GM20431 (cell line): ENCODE measurements at regions not wholly inside any gene's neighbourhood (a gene's known extent, or its start where the extent isn't known, plus 50 kb on each side); places are given as distances from the start of the nearest gene placed in this dataset.

ENCODE experiments used
- in situ Hi-C: fragments of 300-500 bp; cut with MseI, MboI; formaldehyde crosslinking; loops from one replicate; pipeline ENCODE4 v1.15.0; 2020; ENCODE audit warnings: low sequenced_read_pairs; ENCODE audit not compliant: unreplicated experiment

GRCh38 chr13:63351081-63351480 is 1935.4 kb upstream of the PCDH20 start:
- in situ Hi-C loops = no loop called here

DNA sequence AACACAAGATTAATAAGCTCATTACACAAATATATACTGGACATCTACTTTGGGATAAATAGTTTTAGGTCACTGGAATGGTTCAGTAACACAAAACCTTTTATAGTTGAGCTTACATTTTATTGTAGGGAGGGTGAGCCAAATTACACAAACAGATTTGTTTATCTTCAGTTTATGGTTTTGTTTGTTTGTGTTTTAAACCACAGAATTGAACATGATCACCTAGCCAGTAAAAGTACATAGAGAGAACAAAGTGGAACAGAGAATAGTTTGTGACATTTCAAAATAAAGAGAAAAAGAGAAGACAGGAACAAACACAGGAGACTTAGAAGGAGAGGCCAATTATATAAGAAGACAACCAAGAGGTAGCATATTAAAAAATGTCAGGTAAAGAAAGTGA is 1930.2 kb upstream of the PCDH20 start:
- in situ Hi-C loops = no loop called here

- in situ Hi-C loops = no loop called here
These were observed 1929.1 kb upstream of the PCDH20 start for GRCh38 chr13:63344711-63345110.

GRCh38 chr13:63337921-63338320 is 1922.3 kb upstream of the PCDH20 start:
- in situ Hi-C loops = no loop called here

- in situ Hi-C loops = no loop called here
These were observed 1921.4 kb upstream of the PCDH20 start for GRCh38 chr13:63337041-63337440.

DNA sequence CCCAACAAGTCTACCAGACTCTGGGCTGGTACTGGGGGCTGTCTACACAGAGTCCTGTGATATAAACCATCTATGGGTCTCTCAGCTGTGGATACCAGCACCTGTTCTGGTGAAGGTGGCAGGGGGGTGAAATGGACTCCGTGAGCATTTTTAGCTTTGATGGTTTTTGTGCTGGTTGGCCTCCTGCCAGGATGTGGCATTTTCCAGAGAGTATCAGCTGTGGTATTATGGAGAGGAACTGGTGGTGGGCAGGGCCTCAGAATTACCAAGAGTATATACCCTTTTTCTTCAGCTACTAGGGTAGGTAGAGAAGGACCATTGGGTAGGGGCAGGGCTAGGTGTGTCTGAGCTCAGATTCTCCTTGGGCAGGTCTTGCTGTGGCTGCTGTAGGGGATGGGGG is 1920.9 kb upstream of the PCDH20 start:
- in situ Hi-C loops = no loop called here

- in situ Hi-C loops = no loop called here
These were observed 1911.9 kb upstream of the PCDH20 start for GRCh38 chr13:63327584-63327983.

DNA sequence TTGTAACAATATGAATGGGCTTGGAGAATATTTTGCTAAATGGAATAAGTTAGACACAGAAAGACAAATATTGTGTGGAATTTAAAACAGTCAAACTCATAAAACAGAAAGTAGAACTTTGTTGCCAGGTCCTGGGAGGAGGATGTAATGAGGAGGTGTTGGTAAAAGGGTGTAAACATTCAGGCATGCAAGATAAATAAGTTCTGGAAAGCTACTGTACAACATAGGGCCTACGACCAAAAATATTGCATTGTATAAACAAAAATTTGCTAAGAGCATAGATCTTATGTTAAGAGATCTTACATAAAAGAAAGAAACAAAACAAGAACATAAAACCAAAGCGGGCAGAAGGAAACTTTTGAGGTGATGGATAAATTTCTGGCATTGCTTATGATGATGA is 1907.8 kb upstream of the PCDH20 start:
- in situ Hi-C loops = no loop called here

DNA sequence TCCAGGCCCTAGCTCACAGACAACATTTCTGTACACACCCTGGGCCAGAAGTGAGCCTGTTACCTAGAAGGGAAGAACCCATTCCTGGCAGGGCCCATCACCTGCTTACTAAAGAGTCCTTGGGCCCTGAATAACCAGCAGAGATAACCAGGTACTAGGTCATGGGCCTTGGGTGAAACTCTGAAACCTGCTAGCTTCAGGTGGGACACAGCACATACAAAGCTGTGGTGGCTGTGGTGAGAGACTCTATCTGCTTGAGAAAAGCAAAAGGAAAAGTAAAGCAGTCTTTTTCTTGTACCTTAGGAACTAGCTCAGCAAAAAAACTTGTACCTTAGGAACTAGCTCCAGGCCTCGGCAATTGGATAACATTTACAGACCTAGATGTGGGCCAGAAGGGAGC is 1895.9 kb upstream of the PCDH20 start:
- in situ Hi-C loops = no loop called here

DNA sequence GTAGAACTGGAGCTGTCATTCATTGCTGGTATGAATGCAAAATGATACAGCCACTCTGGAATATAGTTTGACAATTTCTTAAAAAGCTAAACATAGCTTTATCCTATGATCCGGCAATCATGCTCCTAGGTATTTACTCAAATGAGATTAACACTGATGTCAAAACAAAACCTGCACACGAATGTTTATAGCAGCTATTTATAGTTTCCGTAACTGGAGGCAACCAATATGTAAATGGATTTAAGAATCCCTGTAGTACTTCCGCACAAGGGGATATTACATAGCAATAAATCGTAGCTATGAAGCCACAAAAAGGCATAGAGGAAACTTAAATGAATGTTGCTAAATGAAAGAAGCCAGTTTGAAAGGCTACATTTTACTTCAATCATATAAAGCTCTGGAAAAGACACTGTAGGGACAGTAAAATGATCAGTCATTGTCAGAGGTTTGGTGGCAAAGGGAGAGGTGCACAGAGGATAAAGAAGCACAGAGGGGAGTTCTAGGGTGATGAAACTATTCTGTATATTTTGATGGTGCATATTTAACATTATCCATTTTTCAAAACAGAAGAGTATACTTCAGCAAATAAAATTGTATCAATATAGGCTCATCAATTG is 1893.0 kb upstream of the PCDH20 start:
- in situ Hi-C loops = no loop called here

- in situ Hi-C loops = no loop called here
These were observed 1891.6 kb upstream of the PCDH20 start for GRCh38 chr13:63307228-63307627.

- in situ Hi-C loops = no loop called here
These were observed 1890.0 kb upstream of the PCDH20 start for GRCh38 chr13:63305641-63306133.

GRCh38 chr13:63304497-63304896 is 1888.8 kb upstream of the PCDH20 start:
- in situ Hi-C loops = no loop called here

DNA sequence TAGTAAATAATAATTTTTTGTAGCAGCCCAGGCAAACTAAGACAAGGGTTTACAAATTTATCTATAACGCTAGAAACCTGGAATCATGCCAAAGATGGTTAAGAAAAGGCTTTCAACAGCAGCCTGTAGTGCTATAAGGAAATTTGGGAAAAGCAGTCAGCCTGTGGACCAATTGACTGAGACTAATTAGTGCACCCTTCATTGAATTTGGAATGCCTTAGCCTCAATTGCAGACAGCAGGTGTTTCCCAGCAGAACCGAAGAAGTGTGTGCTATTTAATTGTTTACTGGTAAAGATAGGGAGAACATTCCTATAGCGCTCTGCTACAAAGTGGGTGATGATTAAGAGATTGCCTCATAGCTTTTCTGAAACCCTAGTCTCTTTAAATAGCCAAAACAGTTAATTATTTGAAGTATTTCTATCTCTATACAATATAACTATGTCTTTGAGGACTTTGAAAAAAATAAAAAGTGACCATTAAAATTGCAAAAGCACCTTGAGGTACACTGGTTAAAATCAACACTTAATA is 1884.3 kb upstream of the PCDH20 start:
- in situ Hi-C loops = no loop called here

DNA sequence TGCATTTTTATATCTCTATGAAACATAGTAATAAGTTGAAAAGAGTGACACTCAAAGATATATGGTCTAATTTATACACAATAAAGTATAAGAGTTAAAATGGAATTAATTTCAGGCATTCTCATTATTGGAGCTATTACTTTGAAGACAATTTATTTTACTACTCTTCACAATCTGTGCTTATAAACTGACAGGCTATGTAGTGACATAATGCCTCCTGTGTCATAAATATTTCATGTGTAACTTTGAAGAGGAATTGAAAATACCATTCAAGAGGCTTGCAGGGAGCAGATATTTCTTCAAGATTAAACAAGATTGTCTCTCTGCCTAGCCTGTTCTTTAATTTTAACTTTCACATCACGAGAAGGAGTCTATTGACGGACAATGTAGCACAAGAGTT is 1881.5 kb upstream of the PCDH20 start:
- in situ Hi-C loops = no loop called here

DNA sequence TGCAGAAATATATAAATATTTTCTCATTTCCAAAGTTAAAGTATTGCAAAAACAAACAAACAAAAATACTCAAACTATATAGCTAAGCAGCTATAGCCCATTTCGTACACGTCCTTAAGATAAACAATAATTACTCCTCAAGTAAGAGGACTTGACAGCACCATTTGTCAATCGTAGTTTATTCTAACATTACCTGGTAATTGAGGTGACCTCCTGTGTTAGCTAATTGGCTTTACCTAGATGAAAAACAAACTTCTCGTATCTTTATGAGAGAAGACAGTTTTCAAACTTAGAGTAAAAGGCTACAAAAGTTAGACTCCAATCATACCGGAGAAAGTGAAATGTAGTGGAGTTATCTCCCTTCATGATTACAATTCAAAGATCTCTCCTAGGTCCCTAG is 1876.1 kb upstream of the PCDH20 start:
- in situ Hi-C loops = no loop called here

- in situ Hi-C loops = no loop called here
These were observed 1872.9 kb upstream of the PCDH20 start for GRCh38 chr13:63288576-63288975.

DNA sequence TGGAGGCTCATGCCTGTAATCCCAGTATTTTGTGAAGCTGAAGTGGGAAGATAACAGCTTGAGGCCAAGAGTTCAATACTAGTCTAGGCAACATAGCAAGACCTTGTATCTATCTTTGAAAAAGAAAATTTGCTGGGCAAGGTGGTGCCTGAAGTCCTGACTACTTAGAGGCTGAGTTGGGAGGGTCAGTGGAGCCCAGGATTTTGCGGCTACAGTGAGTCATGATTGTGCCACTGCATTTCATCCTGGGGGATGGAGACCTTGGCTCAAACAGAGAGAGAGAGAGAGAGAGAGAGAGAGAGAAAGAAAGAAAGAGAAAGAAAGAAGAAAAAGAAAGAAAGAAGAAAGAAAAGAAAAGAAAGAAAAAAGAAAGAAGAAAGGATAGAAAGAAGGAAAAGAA is 1872.3 kb upstream of the PCDH20 start:
- in situ Hi-C loops = no loop called here

DNA sequence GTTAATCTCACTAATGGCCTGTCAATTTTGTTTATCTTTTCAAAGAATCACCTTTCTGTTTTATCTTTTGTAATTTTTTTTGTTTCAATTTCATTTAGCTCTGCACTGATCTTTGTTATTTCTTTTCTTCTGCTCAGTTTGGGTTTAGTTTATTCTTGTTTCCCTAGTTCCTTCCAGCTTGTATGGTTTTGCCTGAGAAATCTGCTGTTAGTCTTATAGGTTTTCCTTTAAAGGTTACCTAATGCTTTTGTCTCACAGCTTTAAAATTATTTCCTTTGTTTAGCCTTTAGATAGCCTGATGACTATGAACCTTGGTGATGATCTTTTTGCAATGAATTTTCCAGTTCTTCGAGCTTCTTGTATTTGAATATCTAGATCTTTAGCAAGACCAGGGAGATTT is 1869.8 kb upstream of the PCDH20 start:
- in situ Hi-C loops = no loop called here

- in situ Hi-C loops = no loop called here
These were observed 1863.5 kb upstream of the PCDH20 start for GRCh38 chr13:63279136-63279535.

DNA sequence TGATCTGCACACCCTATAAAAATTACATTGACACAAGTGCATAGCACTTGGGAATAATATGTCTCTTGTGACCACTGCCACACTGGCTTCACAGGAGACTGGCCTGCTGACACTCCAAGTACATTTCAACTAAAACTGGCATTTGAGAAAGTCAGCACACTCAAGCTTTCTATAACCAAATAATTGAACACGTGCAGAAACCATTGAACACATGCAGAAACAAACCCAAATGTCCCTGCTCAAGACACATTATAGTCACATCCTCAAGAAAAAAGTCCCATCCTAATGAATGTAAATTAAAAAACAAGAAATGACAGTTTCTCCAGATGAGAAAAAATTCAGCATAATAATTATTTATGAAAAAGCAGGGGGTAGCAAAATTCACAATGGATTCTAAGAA is 1859.1 kb upstream of the PCDH20 start:
- in situ Hi-C loops = no loop called here
